ENCODE measurements at regions not wholly inside any gene's neighbourhood (a gene's known extent, or its start where the extent isn't known, plus 50 kb on each side); places are given as distances from the start of the nearest gene placed in this dataset.

- no peak for DNase-seq
Observed at GRCh38 chr1:69483246-69483645, 84.5 kb upstream of the LRRC7 start.

- no peak for DNase-seq
Observed at GRCh38 chr1:69485616-69486015, 82.1 kb upstream of the LRRC7 start.

GRCh38 chr1:69491416-69491815, 76.3 kb upstream of the LRRC7 start:
- no peak for DNase-seq

GRCh38 chr1:69492286-69492685, 75.4 kb upstream of the LRRC7 start:
- no peak for DNase-seq

- no peak for DNase-seq
Observed at GRCh38 chr1:69494221-69494620, 73.5 kb upstream of the LRRC7 start.

GRCh38 chr1:69497441-69498221, 70.1 kb upstream of the LRRC7 start:
- DNase-seq, result no peak

- DNase-seq, result no peak
Observed at GRCh38 chr1:69498711-69499110, 69.0 kb upstream of the LRRC7 start.

GRCh38 chr1:69499203-69499803, 68.4 kb upstream of the LRRC7 start:
- no peak for DNase-seq

- DNase-seq, result no peak
Observed at GRCh38 chr1:69502991-69503390, 64.7 kb upstream of the LRRC7 start.

- no peak for DNase-seq
Observed at GRCh38 chr1:69504730-69505252, 62.9 kb upstream of the LRRC7 start.

GRCh38 chr1:69506311-69506710, 61.4 kb upstream of the LRRC7 start:
- DNase-seq, result no peak

GRCh38 chr1:69506721-69507120, 61.0 kb upstream of the LRRC7 start:
- DNase-seq, result no peak

GRCh38 chr1:69510026-69510425, 57.7 kb upstream of the LRRC7 start:
- no peak for DNase-seq

GRCh38 chr1:69511426-69512192, 56.1 kb upstream of the LRRC7 start:
- no peak for DNase-seq

- DNase-seq, result no peak
Observed at GRCh38 chr1:69513601-69514000, 54.1 kb upstream of the LRRC7 start.

All from AML-193 (cell line).